Transverse colon (tissue), 4 donors: ENCODE measurements at regions not wholly inside any gene's neighbourhood (a gene's known extent, or its start where the extent isn't known, plus 50 kb on each side); places are given as distances from the start of the nearest gene placed in this dataset.
"Not testable (repeated sequence)": the region's sequence is repeated elsewhere in the genome, so short reads cannot be mapped to it uniquely, and the experiment has no call there.

Experiments
- DNase-seq: peaks from one replicate; pipeline ENCODE4 v3.0.0-alpha.2; 2019
- H3K27ac ChIP-seq, 4 donors: fragments of 200-600 bp; sonication (generic); 2 replicates each; pipeline ENCODE4 v1.5.1; 2016 to 2018; ENCODE audit warnings: inconsistent platforms in 4 of 4
- H3K27me3 ChIP-seq: fragments of 200-600 bp; sonication (generic); 2 replicates; pipeline ENCODE4 v1.5.1; 2017; ENCODE audit warnings: inconsistent platforms
- H3K36me3 ChIP-seq, 4 donors: fragments of 200-600 bp; sonication (generic); 2 replicates each; pipeline ENCODE4 v1.5.1; 2017 to 2019; ENCODE audit warnings: inconsistent platforms in 4 of 4
- H3K4me1 ChIP-seq, 4 donors: fragments of 200-600 bp; sonication (generic); 2 replicates each; pipeline ENCODE4 v1.5.1; 2017 to 2020; ENCODE audit warnings: inconsistent platforms in 4 of 4
- H3K4me3 ChIP-seq, 4 donors: fragments of 200-600 bp; sonication (generic); 1 replicate in 1 of 4; 2 replicates in 3 of 4; pipeline versions ENCODE4 v1.5.1 to v1.6.1; 2017 to 2019; ENCODE audit warnings: inconsistent platforms in 4 of 4
- H3K9me3 ChIP-seq, 2 donors: fragments of 200-600 bp; sonication (generic); 2 replicates each; pipeline ENCODE4 v1.5.1; 2017 to 2019; ENCODE audit warnings: inconsistent platforms in 2 of 2
- EP300 ChIP-seq: sonication (generic); formaldehyde crosslinking; IDR thresholded peaks from one replicate; pipeline ENCODE4 v1.6.1; 2017; ENCODE audit warnings: antibody characterized with exemption, low read depth
- POLR2A ChIP-seq: fragments of 450-650 bp; IDR thresholded peaks from one replicate; pipeline ENCODE4 v1.6.1; 2016; ENCODE audit warnings: antibody characterized with exemption, mild to moderate bottlenecking, moderate library complexity
- POLR2AphosphoS5 ChIP-seq, 3 donors: sonication (generic); formaldehyde crosslinking; IDR thresholded peaks; one replicate each; pipeline ENCODE4 v1.6.1; 2016; ENCODE audit warnings: antibody characterized with exemption in 3 of 3
- WGBS, 2 donors: methylation state at CpG; one replicate each; pipeline ENCODE4 v1.1.5; 2018; ENCODE audit warnings: low coverage in 1 of 2; 5-methylcytosine and 5-hydroxymethylcytosine counted together
- in situ Hi-C, 4 donors: fragments of 200-750 bp; cut with MboI; loops; one replicate each; pipeline versions ENCODE4 v1.15.0 to v1.15.1; 2017; ENCODE audit warnings: low sequenced_read_pairs in 3 of 4, low pct_ligation_motif_present in 1 of 4, low pct_unique_long_range_greater_than_20kb in 1 of 4
- intact Hi-C: fragments of 100-400 bp; cut with DNase I; formaldehyde crosslinking; loops from one replicate; pipeline ENCODE4 v1.15.1; 2023; ENCODE audit warnings: low total_unique reads
- TF ChIP-seq, protein P1 (sequence below), 5 experiments: fragments of 200-600 bp in 3 of 5; fragments of 450-650 bp in 2 of 5; sonication (generic) in 3 of 5; IDR thresholded peaks; 1 replicate in 2 of 5; 2 replicates in 3 of 5; pipeline ENCODE4 v1.5.1; 2016 to 2017; ENCODE audit warnings: antibody characterized with exemption in 5 of 5, inconsistent platforms in 3 of 5, mild to moderate bottlenecking in 2 of 5, moderate library complexity in 1 of 5

DNA sequence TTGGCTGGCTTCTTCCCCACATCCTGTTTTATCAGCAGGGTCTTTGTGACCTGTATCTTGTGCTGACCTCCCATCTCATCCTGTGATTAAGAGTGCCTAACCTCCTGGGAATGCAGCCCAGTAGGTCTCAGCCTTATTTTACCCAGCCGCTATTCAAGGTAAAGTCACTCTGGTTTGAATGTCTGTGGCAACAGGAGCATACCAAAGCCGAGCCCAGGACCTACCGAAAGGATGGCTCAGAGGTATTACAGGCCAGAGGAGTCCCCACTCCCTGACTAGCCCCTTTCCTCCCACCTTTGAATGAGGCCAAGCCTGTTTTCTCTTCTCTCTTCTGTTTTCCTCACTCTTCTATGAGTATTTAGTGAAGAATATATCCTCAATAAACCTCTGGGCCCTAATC, 271.3 kb downstream of the OSTF1 start:
- Histone ChIP-seq H3K27me3 (no peaks in the 10 kb centered on the region), H3K27ac (no peak overlapping the region), H3K4me1 (no peaks in the 10 kb centered on the region), H3K4me3 (no peak overlapping the region), H3K36me3 (no peaks in the 10 kb centered on the region), H3K9me3 (no peaks in the 10 kb centered on the region)
- intact Hi-C loops: no loop called here
- DNase-seq: no peak
- in situ Hi-C loops: no loop called here
- TF ChIP-seq POLR2AphosphoS5 (IDR thresholded peaks at IDR 0.05): no peak
- TF ChIP-seq, protein P1, sequence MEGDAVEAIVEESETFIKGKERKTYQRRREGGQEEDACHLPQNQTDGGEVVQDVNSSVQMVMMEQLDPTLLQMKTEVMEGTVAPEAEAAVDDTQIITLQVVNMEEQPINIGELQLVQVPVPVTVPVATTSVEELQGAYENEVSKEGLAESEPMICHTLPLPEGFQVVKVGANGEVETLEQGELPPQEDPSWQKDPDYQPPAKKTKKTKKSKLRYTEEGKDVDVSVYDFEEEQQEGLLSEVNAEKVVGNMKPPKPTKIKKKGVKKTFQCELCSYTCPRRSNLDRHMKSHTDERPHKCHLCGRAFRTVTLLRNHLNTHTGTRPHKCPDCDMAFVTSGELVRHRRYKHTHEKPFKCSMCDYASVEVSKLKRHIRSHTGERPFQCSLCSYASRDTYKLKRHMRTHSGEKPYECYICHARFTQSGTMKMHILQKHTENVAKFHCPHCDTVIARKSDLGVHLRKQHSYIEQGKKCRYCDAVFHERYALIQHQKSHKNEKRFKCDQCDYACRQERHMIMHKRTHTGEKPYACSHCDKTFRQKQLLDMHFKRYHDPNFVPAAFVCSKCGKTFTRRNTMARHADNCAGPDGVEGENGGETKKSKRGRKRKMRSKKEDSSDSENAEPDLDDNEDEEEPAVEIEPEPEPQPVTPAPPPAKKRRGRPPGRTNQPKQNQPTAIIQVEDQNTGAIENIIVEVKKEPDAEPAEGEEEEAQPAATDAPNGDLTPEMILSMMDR (IDR thresholded peaks at IDR 0.05): no peak
- TF ChIP-seq EP300: no peak
- TF ChIP-seq POLR2A: no peak
- WGBS, 2 donors: 64% methylated on average over 3 of the region's 3 CpGs; no CpG with 5 or more reads in 1 of the 2 donors

DNA sequence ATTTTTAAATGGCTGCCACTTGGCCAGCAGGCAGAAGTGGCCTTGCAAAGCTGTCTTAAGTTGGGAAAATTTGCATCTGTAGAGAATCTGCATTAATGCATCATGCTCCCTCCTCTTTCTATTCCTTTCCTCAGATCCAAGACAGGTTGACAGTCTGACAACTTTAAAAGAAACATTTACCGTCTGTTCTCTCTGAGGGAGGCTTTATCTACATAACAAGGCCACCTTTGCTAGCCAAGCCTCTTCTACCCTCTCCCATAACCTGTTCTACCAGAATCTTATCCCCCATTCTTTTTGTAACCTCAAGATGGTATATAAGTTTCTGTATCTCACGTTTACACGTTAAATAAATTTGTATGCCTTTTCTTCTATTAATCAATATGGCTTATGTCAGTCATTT, 271.9 kb downstream of the OSTF1 start:
- in situ Hi-C loops (no loop called here), intact Hi-C loops (no loop called here)
- Histone ChIP-seq H3K4me3 (no peak overlapping the region), H3K27me3 (no peaks in the 10 kb centered on the region), H3K9me3 (no peaks in the 10 kb centered on the region), H3K4me1 (no peaks in the 10 kb centered on the region), H3K36me3 (no peaks in the 10 kb centered on the region), H3K27ac (no peak overlapping the region)
- TF ChIP-seq EP300: no peak
- no peak for TF ChIP-seq POLR2AphosphoS5 (IDR thresholded peaks at IDR 0.05)
- TF ChIP-seq POLR2A: no peak
- DNase-seq: no peak
- WGBS, 2 donors: 90% methylated on average over 3 of the region's 3 CpGs

GRCh38 chr9:75362446-75362845, 274.1 kb downstream of the OSTF1 start:
- 88 to 100% methylated on average over 3 to 5 of the region's 5 CpGs for WGBS, 2 donors
- in situ Hi-C loops, intact Hi-C loops, H3K36me3 ChIP-seq, H3K4me1 ChIP-seq, H3K27ac ChIP-seq, DNase-seq, H3K4me3 ChIP-seq, H3K9me3 ChIP-seq, H3K27me3 ChIP-seq: not testable (repeated sequence)

GRCh38 chr9:75365196-75365595, 276.9 kb downstream of the OSTF1 start:
- Histone ChIP-seq H3K4me1 (no peaks in the 10 kb centered on the region), H3K9me3 (no peaks in the 10 kb centered on the region), H3K27ac (no peak overlapping the region), H3K4me3 (no peak overlapping the region), H3K36me3 (no peaks in the 10 kb centered on the region), H3K27me3 (no peaks in the 10 kb centered on the region)
- TF ChIP-seq POLR2AphosphoS5 (IDR thresholded peaks at IDR 0.05): no peak
- TF ChIP-seq, protein P1 (IDR thresholded peaks at IDR 0.05): no peak
- TF ChIP-seq EP300: no peak
- TF ChIP-seq POLR2A: no peak
- in situ Hi-C loops (no loop called here), intact Hi-C loops (no loop called here)
- 67 to 69% methylated on average over 1 of the region's 1 CpG for WGBS, 2 donors
- no peak for DNase-seq

DNA sequence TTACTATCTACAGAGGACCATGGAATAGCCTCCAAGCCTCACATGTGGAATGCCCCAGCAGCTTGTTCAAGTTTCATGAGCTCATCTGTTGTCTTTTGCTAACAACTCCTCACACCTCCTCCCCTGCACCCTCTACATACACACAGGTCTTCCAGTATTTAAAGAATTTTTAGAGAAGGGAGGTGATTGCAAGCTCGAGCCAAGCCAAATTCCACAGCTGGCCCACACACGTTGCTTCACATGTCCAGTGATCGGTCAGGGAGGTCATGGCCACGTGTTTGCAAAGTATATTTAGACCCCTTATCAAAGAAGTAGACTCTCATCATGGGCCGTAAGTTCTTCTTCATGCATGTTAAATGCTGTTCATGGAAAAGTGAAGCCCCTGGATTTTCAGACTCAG, 281.7 kb downstream of the OSTF1 start:
- no peak for DNase-seq
- WGBS, 2 donors: 55 to 62% methylated on average over 5 of the region's 5 CpGs
- in situ Hi-C loops: no loop called here

More for the DNA sequence above, 281.7 kb downstream of the OSTF1 start:
- TF ChIP-seq POLR2A: no peak
- TF ChIP-seq POLR2AphosphoS5 (IDR thresholded peaks at IDR 0.05): no peak
- TF ChIP-seq EP300: no peak
- TF ChIP-seq, protein P1 (IDR thresholded peaks at IDR 0.05): no peak
- Histone ChIP-seq H3K27ac (no peak overlapping the region), H3K4me1 (no peaks in the 10 kb centered on the region), H3K27me3 (no peaks in the 10 kb centered on the region), H3K4me3 (no peak overlapping the region), H3K9me3 (no peaks in the 10 kb centered on the region), H3K36me3 (no peaks in the 10 kb centered on the region)
- intact Hi-C loops: no loop called here
